ENCODE measurements at regions not wholly inside any gene's neighbourhood (a gene's known extent, or its start where the extent isn't known, plus 50 kb on each side); places are given as distances from the start of the nearest gene placed in this dataset.
"Not testable (repeated sequence)": the region's sequence is repeated elsewhere in the genome, so short reads cannot be mapped to it uniquely, and the experiment has no call there.

DNA sequence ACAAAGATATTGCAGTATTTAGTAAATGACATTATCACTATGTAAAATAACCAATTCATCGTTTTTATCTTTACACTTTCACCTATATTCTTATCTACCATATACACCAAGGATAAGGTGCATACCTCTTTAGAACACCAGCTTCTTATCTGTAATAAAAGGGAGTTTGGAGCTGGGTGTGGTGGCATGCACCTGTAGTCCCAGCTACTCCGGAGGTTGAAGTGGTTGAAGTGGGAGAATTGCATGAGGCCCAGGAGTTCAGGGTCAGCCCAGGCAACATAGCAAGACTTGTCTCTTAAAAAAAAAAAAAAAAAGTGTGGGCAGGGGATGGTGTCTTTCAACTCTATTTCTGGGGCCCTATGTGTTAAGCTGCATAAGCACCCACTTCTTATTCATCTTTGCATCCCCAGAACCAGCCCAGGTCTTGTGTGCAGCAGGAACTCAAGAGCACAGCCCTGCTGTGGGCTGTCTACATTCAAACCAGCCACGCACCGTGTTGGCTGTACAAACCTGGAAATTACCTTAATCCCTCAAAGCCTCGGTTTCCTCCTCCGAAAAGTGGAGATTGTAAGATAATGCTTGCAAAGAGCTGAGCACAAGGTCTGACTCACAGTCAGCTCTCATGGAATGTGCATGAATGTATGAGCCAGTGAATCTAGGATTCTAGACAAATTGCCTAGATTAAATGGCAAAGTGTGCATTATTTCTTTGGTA is 256.6 kb upstream of the FOXN3 start:
- Histone ChIP-seq H3K36me3 (ENCODE audit: control insufficient read depth in 1 of 2, insufficient read depth in 2 of 2, low read length in 1 of 2) (no peaks in the 10 kb centered on the region), H3K4me3 (ENCODE audit: low read length in 2 of 2) (no peak overlapping the region), H3K27me3 (ENCODE audit: control insufficient read depth in 1 of 2, insufficient read depth in 2 of 2, low read length in 1 of 2) (no peaks in the 10 kb centered on the region), H3K9me3 (ENCODE audit: control insufficient read depth, low read length) (peaks cover 2% of the 10 kb centered on the region), H3K4me1 (ENCODE audit: control insufficient read depth in 1 of 2, insufficient read depth in 2 of 2, low read length in 2 of 2) (no peaks in the 10 kb centered on the region), H3K27ac (ENCODE audit: low read depth in 1 of 2, low read length in 2 of 2) (no peak overlapping the region)
- intact Hi-C loops (cut with DNase I): no loop called here
- WGBS, 2 donors: 84 to 86% methylated on average over 6 of the region's 6 CpGs
- DNase-seq: no peak
- ATAC-seq (ENCODE audit: low FRiP score): no peak

DNA sequence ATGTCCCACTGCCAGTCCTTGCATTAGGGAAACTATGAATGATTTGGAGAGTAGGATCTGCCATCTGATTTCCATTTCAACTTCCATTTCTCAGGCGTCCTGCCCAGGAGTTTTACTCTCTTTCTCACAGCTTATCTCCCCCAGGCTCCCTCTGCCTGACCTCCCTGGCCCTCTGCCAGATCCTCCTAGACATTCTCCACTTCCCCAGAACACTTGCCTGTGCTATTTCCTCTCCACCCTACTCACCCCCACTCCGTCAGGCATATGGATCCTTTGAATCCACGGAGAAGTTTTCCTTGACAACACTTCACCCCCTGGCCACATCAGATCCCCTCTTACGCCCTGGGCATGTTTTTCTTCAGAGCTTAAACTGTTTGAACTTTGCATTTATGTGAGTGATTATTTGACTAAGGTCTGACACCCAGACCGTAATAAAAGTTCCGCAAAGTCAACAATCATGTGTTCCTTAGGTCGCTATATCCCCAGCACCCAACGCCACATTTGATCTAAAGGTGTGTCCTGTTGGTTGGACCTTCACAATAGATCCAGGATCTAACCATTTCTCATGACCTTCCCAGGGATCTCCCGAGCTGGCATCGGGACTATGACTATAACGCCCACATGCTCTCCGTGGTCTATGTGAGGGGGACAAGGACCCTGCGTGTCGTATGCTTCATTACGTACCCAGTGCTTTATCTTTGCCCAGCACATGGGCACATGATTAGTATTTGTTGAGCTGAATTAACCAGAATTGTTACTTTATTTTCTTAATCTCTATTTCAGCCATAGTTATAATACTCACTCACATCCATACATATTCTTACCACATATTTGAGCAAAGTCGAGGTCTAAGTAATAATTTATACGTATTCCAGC is 255.8 kb upstream of the FOXN3 start:
- DNase-seq (no peak), ATAC-seq (ENCODE audit: low FRiP score) (no peak)
- peaks cover 2% of the 10 kb centered on the region for H3K9me3 ChIP-seq (ENCODE audit: control insufficient read depth, low read length)
- H3K36me3 ChIP-seq (ENCODE audit: control insufficient read depth in 1 of 2, insufficient read depth in 2 of 2, low read length in 1 of 2): no peaks in the 10 kb centered on the region
- intact Hi-C loops (cut with DNase I): no loop called here
- no peaks in the 10 kb centered on the region for H3K4me1 ChIP-seq (ENCODE audit: control insufficient read depth in 1 of 2, insufficient read depth in 2 of 2, low read length in 2 of 2)
- no peaks in the 10 kb centered on the region for H3K27me3 ChIP-seq (ENCODE audit: control insufficient read depth in 1 of 2, insufficient read depth in 2 of 2, low read length in 1 of 2)
- H3K27ac ChIP-seq (ENCODE audit: low read depth in 1 of 2, low read length in 2 of 2): no peak overlapping the region
- no peak overlapping the region for H3K4me3 ChIP-seq (ENCODE audit: low read length in 2 of 2)
- WGBS, 2 donors: 86 to 87% methylated on average over 17 of the region's 17 CpGs

DNA sequence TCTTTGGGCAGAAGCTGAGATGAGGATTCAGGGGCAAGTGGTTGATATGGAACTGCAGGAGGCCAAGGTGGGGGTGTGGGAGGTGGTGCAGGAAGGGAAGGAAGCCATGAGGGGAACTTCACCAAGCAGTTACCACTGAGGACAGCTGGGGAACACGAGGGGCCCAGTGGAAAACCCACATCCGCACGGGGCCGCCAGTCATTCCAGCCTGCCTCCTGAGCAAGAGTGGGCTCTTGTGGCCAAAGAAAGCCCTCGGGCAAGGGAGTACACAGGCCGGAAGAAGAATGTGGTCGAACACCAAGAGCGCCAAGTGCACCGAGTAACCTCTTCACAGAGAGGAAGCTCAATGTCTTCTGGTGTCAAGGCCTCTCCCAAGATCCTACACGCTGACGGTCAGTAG is 252.2 kb upstream of the FOXN3 start:
- Histone ChIP-seq H3K27ac (ENCODE audit: low read depth in 1 of 2, low read length in 2 of 2) (no peak overlapping the region), H3K4me1 (ENCODE audit: control insufficient read depth in 1 of 2, insufficient read depth in 2 of 2, low read length in 2 of 2) (no peaks in the 10 kb centered on the region), H3K9me3 (ENCODE audit: control insufficient read depth, low read length) (peaks cover 2% of the 10 kb centered on the region), H3K4me3 (ENCODE audit: low read length in 2 of 2) (no peak overlapping the region), H3K36me3 (ENCODE audit: control insufficient read depth in 1 of 2, insufficient read depth in 2 of 2, low read length in 1 of 2) (no peaks in the 10 kb centered on the region), H3K27me3 (ENCODE audit: control insufficient read depth in 1 of 2, insufficient read depth in 2 of 2, low read length in 1 of 2) (no peaks in the 10 kb centered on the region)
- WGBS, 2 donors: 93 to 95% methylated on average over 11 of the region's 11 CpGs
- intact Hi-C loops (cut with DNase I): no loop called here
- ATAC-seq (ENCODE audit: low FRiP score) (peak; percentile 36), DNase-seq (peak in 1 of 2 donors; percentile 66)

DNA sequence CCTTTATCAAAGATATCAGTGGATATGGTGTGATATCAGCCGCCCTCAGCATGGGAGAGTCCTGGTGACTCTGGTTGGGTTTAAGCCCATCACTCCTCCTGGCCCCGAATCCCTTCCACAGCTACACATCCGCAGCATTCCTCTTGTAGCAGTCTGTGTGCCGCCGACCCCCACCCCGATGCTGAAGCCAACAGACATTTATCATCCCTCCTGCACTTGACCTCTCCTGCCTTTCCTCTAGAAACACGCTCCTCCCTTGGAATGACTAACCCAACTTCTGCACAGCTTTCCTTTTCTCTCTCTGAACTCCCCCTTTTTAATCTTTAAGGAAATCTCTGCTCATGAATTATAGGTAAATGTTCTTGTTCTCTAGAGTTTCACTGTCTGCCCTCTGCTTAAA is 250.9 kb upstream of the FOXN3 start:
- H3K4me1 ChIP-seq (ENCODE audit: control insufficient read depth in 1 of 2, insufficient read depth in 2 of 2, low read length in 2 of 2): no peaks in the 10 kb centered on the region
- no peaks in the 10 kb centered on the region for H3K36me3 ChIP-seq (ENCODE audit: control insufficient read depth in 1 of 2, insufficient read depth in 2 of 2, low read length in 1 of 2)
- H3K27me3 ChIP-seq (ENCODE audit: control insufficient read depth in 1 of 2, insufficient read depth in 2 of 2, low read length in 1 of 2): no peaks in the 10 kb centered on the region
- no peak overlapping the region for H3K27ac ChIP-seq (ENCODE audit: low read depth in 1 of 2, low read length in 2 of 2)
- no peaks in the 10 kb centered on the region for H3K9me3 ChIP-seq (ENCODE audit: control insufficient read depth, low read length)
- no peak for DNase-seq
- ATAC-seq (ENCODE audit: low FRiP score): no peak
- intact Hi-C loops (cut with DNase I): no loop called here
- H3K4me3 ChIP-seq (ENCODE audit: low read length in 2 of 2): no peak overlapping the region
- 15 to 24% methylated on average over 7 of the region's 7 CpGs for WGBS, 2 donors

DNA sequence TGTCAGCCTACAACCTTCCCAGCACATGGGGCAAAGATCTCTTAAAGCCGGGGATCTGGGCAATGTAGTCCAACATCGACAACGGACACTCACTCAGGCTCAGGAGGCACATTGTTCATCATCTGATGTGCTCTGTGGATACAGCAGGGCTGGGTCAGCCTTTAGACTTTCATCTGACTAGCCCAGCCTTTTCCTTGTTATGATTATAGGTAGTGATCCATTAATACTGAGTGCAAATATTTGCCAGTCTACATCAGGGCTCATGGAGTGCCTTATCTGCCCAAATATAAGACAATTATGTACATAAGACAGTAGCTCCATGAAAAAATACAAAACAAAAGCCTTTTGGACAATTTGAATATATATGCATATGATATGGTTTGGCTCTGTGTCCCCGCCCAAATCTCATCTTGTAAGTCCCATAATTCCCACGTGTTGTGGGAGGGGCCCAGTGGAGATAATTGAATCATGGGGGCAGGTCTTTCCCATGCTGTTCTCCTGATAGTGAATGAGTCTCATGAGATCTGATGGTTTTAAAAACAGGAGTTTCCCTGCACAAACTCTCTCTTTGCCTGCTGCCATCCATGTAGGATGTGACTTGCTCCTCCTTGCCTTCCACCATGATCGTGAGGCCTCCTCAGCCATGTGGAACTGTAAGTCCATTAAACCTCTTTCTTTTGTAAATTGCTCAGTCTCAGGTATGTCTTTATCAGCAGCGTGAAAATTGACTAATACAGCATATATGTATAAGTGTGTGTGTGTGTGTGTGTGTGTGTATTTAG is 248.5 kb upstream of the FOXN3 start:
- H3K36me3 ChIP-seq (ENCODE audit: control insufficient read depth in 1 of 2, insufficient read depth in 2 of 2, low read length in 1 of 2); H3K27ac ChIP-seq (ENCODE audit: low read depth in 1 of 2, low read length in 2 of 2); H3K4me1 ChIP-seq (ENCODE audit: control insufficient read depth in 1 of 2, insufficient read depth in 2 of 2, low read length in 2 of 2); H3K9me3 ChIP-seq (ENCODE audit: control insufficient read depth, low read length); ATAC-seq (ENCODE audit: low FRiP score); H3K27me3 ChIP-seq (ENCODE audit: control insufficient read depth in 1 of 2, insufficient read depth in 2 of 2, low read length in 1 of 2); intact Hi-C loops (cut with DNase I); H3K4me3 ChIP-seq (ENCODE audit: low read length in 2 of 2); DNase-seq: not testable (repeated sequence)
- 91 to 93% methylated on average over 7 of the region's 7 CpGs for WGBS, 2 donors

DNA sequence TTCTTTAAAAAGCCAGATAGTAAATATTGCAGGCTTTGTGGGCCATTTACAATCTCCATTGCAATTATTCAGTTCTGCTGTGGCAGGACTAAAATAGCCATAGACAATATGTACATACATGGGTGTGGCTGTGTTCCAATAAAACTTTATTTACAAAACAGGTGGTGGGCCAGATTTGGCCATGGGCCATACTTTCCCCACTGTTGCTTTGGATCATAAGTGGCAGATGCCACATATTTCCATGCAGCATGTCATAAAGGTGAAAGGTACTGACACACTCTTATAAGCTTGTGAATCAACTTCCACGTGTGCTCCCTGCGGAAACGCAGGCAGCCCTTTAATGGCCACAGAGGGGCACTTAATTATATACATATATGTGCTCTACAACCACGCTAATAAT is 244.4 kb upstream of the FOXN3 start:
- 93 to 95% methylated on average over 4 of the region's 4 CpGs for WGBS, 2 donors
- ATAC-seq (ENCODE audit: low FRiP score) (no peak), DNase-seq (no peak)
- Histone ChIP-seq H3K4me3 (ENCODE audit: low read length in 2 of 2) (no peak overlapping the region), H3K4me1 (ENCODE audit: control insufficient read depth in 1 of 2, insufficient read depth in 2 of 2, low read length in 2 of 2) (no peaks in the 10 kb centered on the region), H3K27me3 (ENCODE audit: control insufficient read depth in 1 of 2, insufficient read depth in 2 of 2, low read length in 1 of 2) (no peaks in the 10 kb centered on the region), H3K27ac (ENCODE audit: low read depth in 1 of 2, low read length in 2 of 2) (no peak overlapping the region), H3K9me3 (ENCODE audit: control insufficient read depth, low read length) (no peaks in the 10 kb centered on the region), H3K36me3 (ENCODE audit: control insufficient read depth in 1 of 2, insufficient read depth in 2 of 2, low read length in 1 of 2) (no peaks in the 10 kb centered on the region)
- intact Hi-C loops (cut with DNase I): no loop called here

DNA sequence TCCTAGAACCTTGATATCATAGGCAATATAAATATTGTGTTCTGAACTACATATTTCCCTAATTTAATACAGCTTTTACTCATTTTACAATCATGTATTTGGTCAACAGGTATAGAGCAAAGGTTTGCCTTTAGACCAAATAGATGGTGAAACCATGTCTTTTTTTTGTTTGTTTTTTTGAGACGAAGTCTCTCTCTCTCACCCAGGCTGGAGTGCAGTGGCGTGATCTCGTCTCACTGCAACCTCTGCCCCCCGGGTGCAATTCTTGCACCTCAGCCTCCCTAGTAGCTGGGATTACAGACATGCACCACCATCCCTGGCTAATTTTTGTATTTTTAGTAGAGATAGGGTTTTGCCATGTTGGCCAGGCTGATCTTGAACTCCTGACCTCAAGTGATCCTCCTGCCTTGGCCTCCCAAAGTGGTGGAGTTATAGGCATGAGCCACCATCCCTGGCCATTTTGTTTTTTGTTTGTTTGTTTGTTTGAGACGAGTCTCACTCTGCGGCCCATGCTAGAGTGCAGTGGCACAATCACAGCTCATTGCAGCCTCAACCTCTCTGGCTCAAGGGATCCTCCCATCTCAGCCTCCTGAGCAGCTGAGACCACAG is 243.7 kb upstream of the FOXN3 start:
- DNase-seq; H3K27me3 ChIP-seq (ENCODE audit: control insufficient read depth in 1 of 2, insufficient read depth in 2 of 2, low read length in 1 of 2); H3K9me3 ChIP-seq (ENCODE audit: control insufficient read depth, low read length); intact Hi-C loops (cut with DNase I); H3K27ac ChIP-seq (ENCODE audit: low read depth in 1 of 2, low read length in 2 of 2); H3K36me3 ChIP-seq (ENCODE audit: control insufficient read depth in 1 of 2, insufficient read depth in 2 of 2, low read length in 1 of 2); ATAC-seq (ENCODE audit: low FRiP score); H3K4me3 ChIP-seq (ENCODE audit: low read length in 2 of 2); H3K4me1 ChIP-seq (ENCODE audit: control insufficient read depth in 1 of 2, insufficient read depth in 2 of 2, low read length in 2 of 2): not testable (repeated sequence)
- 88 to 94% methylated on average over 6 of the region's 6 CpGs for WGBS, 2 donors

DNA sequence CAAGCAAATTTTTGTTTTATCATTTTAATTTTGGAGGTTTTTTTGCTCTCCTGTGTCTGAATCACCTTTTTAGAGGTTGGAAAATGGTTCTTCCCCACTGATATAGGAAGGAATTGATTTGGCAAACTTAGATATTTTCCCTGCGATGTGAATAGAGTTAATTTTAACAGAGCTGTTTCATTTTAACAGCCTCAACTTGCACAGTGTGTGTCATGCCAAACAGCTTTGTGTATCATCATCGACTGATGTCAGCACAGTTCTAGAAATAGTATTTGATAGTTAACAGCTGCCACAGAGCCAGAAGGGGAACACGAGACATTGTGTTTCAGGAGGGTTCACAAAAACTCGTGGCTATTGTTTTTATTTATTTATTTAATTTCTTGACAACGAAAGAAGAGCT is 243.1 kb upstream of the FOXN3 start:
- no peaks in the 10 kb centered on the region for H3K9me3 ChIP-seq (ENCODE audit: control insufficient read depth, low read length)
- ATAC-seq (ENCODE audit: low FRiP score) (no peak), DNase-seq (no peak)
- 4 to 6% methylated on average over 5 of the region's 5 CpGs for WGBS, 2 donors
- H3K27me3 ChIP-seq (ENCODE audit: control insufficient read depth in 1 of 2, insufficient read depth in 2 of 2, low read length in 1 of 2): no peaks in the 10 kb centered on the region
- no peaks in the 10 kb centered on the region for H3K4me1 ChIP-seq (ENCODE audit: control insufficient read depth in 1 of 2, insufficient read depth in 2 of 2, low read length in 2 of 2)
- no peaks in the 10 kb centered on the region for H3K36me3 ChIP-seq (ENCODE audit: control insufficient read depth in 1 of 2, insufficient read depth in 2 of 2, low read length in 1 of 2)
- no peak overlapping the region for H3K27ac ChIP-seq (ENCODE audit: low read depth in 1 of 2, low read length in 2 of 2)
- H3K4me3 ChIP-seq (ENCODE audit: low read length in 2 of 2): no peak overlapping the region
- intact Hi-C loops (cut with DNase I): no loop called here

All from aorta (tissue), 5 donors.